ENCODE measurements at regions not wholly inside any gene's neighbourhood (a gene's known extent, or its start where the extent isn't known, plus 50 kb on each side); places are given as distances from the start of the nearest gene placed in this dataset.

- TF ChIP-seq, protein P1, sequence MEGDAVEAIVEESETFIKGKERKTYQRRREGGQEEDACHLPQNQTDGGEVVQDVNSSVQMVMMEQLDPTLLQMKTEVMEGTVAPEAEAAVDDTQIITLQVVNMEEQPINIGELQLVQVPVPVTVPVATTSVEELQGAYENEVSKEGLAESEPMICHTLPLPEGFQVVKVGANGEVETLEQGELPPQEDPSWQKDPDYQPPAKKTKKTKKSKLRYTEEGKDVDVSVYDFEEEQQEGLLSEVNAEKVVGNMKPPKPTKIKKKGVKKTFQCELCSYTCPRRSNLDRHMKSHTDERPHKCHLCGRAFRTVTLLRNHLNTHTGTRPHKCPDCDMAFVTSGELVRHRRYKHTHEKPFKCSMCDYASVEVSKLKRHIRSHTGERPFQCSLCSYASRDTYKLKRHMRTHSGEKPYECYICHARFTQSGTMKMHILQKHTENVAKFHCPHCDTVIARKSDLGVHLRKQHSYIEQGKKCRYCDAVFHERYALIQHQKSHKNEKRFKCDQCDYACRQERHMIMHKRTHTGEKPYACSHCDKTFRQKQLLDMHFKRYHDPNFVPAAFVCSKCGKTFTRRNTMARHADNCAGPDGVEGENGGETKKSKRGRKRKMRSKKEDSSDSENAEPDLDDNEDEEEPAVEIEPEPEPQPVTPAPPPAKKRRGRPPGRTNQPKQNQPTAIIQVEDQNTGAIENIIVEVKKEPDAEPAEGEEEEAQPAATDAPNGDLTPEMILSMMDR (IDR thresholded peaks at IDR 0.05) = no peak
- no peak for TF ChIP-seq POLR2AphosphoS5 (IDR thresholded peaks at IDR 0.05; ENCODE audit: low read depth, low read length)
- TF ChIP-seq, protein P2, sequence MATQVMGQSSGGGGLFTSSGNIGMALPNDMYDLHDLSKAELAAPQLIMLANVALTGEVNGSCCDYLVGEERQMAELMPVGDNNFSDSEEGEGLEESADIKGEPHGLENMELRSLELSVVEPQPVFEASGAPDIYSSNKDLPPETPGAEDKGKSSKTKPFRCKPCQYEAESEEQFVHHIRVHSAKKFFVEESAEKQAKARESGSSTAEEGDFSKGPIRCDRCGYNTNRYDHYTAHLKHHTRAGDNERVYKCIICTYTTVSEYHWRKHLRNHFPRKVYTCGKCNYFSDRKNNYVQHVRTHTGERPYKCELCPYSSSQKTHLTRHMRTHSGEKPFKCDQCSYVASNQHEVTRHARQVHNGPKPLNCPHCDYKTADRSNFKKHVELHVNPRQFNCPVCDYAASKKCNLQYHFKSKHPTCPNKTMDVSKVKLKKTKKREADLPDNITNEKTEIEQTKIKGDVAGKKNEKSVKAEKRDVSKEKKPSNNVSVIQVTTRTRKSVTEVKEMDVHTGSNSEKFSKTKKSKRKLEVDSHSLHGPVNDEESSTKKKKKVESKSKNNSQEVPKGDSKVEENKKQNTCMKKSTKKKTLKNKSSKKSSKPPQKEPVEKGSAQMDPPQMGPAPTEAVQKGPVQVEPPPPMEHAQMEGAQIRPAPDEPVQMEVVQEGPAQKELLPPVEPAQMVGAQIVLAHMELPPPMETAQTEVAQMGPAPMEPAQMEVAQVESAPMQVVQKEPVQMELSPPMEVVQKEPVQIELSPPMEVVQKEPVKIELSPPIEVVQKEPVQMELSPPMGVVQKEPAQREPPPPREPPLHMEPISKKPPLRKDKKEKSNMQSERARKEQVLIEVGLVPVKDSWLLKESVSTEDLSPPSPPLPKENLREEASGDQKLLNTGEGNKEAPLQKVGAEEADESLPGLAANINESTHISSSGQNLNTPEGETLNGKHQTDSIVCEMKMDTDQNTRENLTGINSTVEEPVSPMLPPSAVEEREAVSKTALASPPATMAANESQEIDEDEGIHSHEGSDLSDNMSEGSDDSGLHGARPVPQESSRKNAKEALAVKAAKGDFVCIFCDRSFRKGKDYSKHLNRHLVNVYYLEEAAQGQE (IDR thresholded peaks at IDR 0.05; ENCODE audit: insufficient read depth in 1 of 2, low read depth in 2 of 2, low read length in 1 of 2) = no peak
Observed at GRCh38 chr16:73350707-73351452, 303.0 kb upstream of the ZFHX3 start.

Data from Panc1 (cell line).